Fibroblast of lung (primary cell): ENCODE measurements at regions not wholly inside any gene's neighbourhood (a gene's known extent, or its start where the extent isn't known, plus 50 kb on each side); places are given as distances from the start of the nearest gene placed in this dataset.

Source experiments
- DNase-seq, 2 donors: peaks; one replicate each; pipeline versions ENCODE4 v3.0.0 to v3.0.0-alpha.2; 2010; ENCODE audit warnings: low read depth in 2 of 2
- H2AFZ ChIP-seq: 2 replicates; pipeline ENCODE4 v1.5.1; 2012; ENCODE audit warnings: low read length, control low read depth, inconsistent platforms
- H3K27ac ChIP-seq: 2 replicates; pipeline ENCODE4 v1.5.1; 2011; ENCODE audit warnings: low read length, control low read depth; ENCODE audit not compliant: insufficient read depth
- H3K27me3 ChIP-seq: 2 replicates; pipeline ENCODE4 v1.5.1; 2011; ENCODE audit warnings: mild to moderate bottlenecking, low read length; ENCODE audit not compliant: control insufficient read depth, insufficient read depth
- H3K36me3 ChIP-seq: 2 replicates; pipeline ENCODE4 v1.5.1; 2011; ENCODE audit warnings: low read length; ENCODE audit not compliant: control insufficient read depth, insufficient read depth
- H3K4me1 ChIP-seq: 2 replicates; pipeline ENCODE4 v1.5.1; 2011; ENCODE audit warnings: low read length; ENCODE audit not compliant: control insufficient read depth, insufficient read depth; ENCODE audit errors: extremely low read depth
- H3K4me2 ChIP-seq: 2 replicates; pipeline ENCODE4 v1.5.1; 2011; ENCODE audit warnings: low read length, control low read depth; ENCODE audit not compliant: insufficient read depth; ENCODE audit errors: extremely low read depth
- H3K4me3 ChIP-seq, 4 experiments: fragments of 200-600 bp in 1 of 4; sonication (generic) in 1 of 4; replicated peaks in 1 of 4; 2 replicates each; pipeline ENCODE4 v1.5.1; 2011 to 2016; ENCODE audit warnings: low read length in 4 of 4, low read depth in 3 of 4, mild to moderate bottlenecking in 3 of 4, control low read depth in 2 of 4, inconsistent platforms in 1 of 4, mixed read lengths in 1 of 4; ENCODE audit not compliant: insufficient read depth in 1 of 4; ENCODE audit errors: control extremely low read depth in 1 of 4
- H3K79me2 ChIP-seq: 2 replicates; pipeline ENCODE4 v1.5.1; 2012; ENCODE audit warnings: mild to moderate bottlenecking, low read length, inconsistent platforms; ENCODE audit not compliant: control insufficient read depth, insufficient read depth
- H3K9ac ChIP-seq: 2 replicates; pipeline ENCODE4 v1.5.1; 2011; ENCODE audit warnings: mild to moderate bottlenecking, low read length, control low read depth; ENCODE audit not compliant: insufficient read depth
- H3K9me3 ChIP-seq: 2 replicates; pipeline ENCODE4 v1.5.1; 2012; ENCODE audit warnings: low read depth, low read length; ENCODE audit not compliant: control insufficient read depth, insufficient read depth
- H4K20me1 ChIP-seq: 2 replicates; pipeline ENCODE4 v1.5.1; 2011; ENCODE audit warnings: low read length; ENCODE audit not compliant: control insufficient read depth, insufficient read depth; ENCODE audit errors: extremely low read depth
- CTCF ChIP-seq, 2 donors: IDR thresholded peaks in 1 of 2; conservative IDR thresholded peaks in 1 of 2; 1 replicate in 1 of 2; 2 replicates in 1 of 2; pipeline ENCODE4 v1.5.1; 2011 to 2012; ENCODE audit warnings: low read length in 2 of 2, control low read depth in 1 of 2, inconsistent platforms in 1 of 2, low read depth in 1 of 2, mild to moderate bottlenecking in 1 of 2
- EZH2 ChIP-seq: IDR thresholded peaks from 2 replicates; pipeline ENCODE4 v1.5.1; 2012; ENCODE audit warnings: low read length, control low read depth, mild to moderate bottlenecking; ENCODE audit errors: missing control alignments

GRCh38 chr7:113460067-113460466 lies 341.7 kb upstream of the SMIM30 start:
- H3K36me3 ChIP-seq = no peaks in the 10 kb centered on the region
- no peak overlapping the region for H2AFZ ChIP-seq
- no peaks in the 10 kb centered on the region for H4K20me1 ChIP-seq
- no peaks in the 10 kb centered on the region for H3K4me1 ChIP-seq
- H3K27ac ChIP-seq = no peak overlapping the region
- TF ChIP-seq CTCF (conservative IDR thresholded peaks at IDR 0.05 in 1 of 2, IDR thresholded peaks at IDR 0.05 in 1 of 2; ENCODE audit: low read depth in 1 of 2, low read length in 2 of 2) (no peak), EZH2 (no peak)
- H3K4me3 ChIP-seq = no peak overlapping the region
- no peak overlapping the region for H3K4me2 ChIP-seq
- no peaks in the 10 kb centered on the region for H3K9me3 ChIP-seq
- DNase-seq = no peak
- no peaks in the 10 kb centered on the region for H3K79me2 ChIP-seq
- no peaks in the 10 kb centered on the region for H3K27me3 ChIP-seq
- no peak overlapping the region for H3K9ac ChIP-seq

DNA sequence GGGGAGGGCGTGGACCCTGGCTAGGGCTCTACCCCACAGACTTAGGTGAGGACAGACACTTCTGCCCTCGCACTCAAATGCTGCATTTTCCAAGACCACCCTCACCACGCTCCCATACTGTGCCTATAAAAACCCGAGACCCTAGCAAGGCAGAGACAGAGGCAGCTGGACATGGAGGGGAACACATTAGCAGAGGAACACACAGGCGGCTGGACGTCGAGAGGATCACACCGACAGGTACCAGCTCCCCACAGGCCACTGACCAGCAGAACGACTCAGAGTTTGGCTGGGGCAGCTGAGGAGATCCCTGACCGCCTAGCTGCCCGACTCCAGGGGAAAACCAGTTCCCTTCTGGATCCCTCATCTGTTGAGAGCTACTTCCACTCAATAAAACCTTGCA lies 338.2 kb upstream of the SMIM30 start:
- no peak for TF ChIP-seq CTCF (conservative IDR thresholded peaks at IDR 0.05 in 1 of 2, IDR thresholded peaks at IDR 0.05 in 1 of 2; ENCODE audit: low read depth in 1 of 2, low read length in 2 of 2)
- no peak overlapping the region for H3K4me2 ChIP-seq
- H3K9me3 ChIP-seq = no peaks in the 10 kb centered on the region
- H3K27me3 ChIP-seq = no peaks in the 10 kb centered on the region
- no peaks in the 10 kb centered on the region for H3K4me1 ChIP-seq
- H3K27ac ChIP-seq = no peak overlapping the region
- no peaks in the 10 kb centered on the region for H3K36me3 ChIP-seq
- no peak for DNase-seq
- no peak overlapping the region for H3K9ac ChIP-seq
- no peak overlapping the region for H2AFZ ChIP-seq
- no peak overlapping the region for H3K4me3 ChIP-seq
- no peaks in the 10 kb centered on the region for H4K20me1 ChIP-seq
- no peaks in the 10 kb centered on the region for H3K79me2 ChIP-seq

DNA sequence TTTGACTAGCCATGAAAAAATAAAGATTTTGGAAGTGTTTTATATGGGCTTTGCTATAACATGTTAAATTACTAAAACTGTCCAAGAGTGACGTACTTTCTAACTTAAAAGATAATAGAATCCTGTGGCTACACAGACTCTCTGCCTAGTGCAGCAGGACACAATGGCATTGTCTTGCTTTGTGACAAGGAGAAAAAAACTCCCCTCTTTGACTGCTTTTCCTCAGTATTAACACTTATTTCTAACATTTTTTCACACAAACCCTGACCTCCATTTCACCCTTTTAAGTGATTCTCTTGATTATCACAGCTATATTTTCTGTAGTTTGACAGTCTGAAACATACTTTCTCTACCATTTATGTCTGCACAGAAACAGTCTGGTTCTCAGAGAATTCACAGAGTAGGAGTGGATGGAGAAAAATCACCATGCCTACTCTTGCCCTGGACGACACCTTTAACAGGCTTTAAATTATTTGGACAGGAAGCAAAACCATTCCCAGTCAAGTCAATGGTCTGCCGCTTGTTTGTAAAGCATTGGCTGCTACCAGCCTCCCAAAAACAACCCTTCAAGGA lies 336.3 kb upstream of the SMIM30 start:
- H3K9ac ChIP-seq = no peak overlapping the region

More for the DNA sequence above, 336.3 kb upstream of the SMIM30 start:
- H3K4me3 ChIP-seq = no peak overlapping the region
- no peak overlapping the region for H3K27ac ChIP-seq
- no peaks in the 10 kb centered on the region for H3K36me3 ChIP-seq
- TF ChIP-seq EZH2 = no peak
- TF ChIP-seq CTCF (conservative IDR thresholded peaks at IDR 0.05 in 1 of 2, IDR thresholded peaks at IDR 0.05 in 1 of 2; ENCODE audit: low read depth in 1 of 2, low read length in 2 of 2) = no peak
- H4K20me1 ChIP-seq = no peaks in the 10 kb centered on the region
- DNase-seq = no peak
- no peaks in the 10 kb centered on the region for H3K79me2 ChIP-seq
- H3K9me3 ChIP-seq = no peaks in the 10 kb centered on the region
- no peak overlapping the region for H2AFZ ChIP-seq
- no peaks in the 10 kb centered on the region for H3K27me3 ChIP-seq
- H3K4me1 ChIP-seq = no peaks in the 10 kb centered on the region
- H3K4me2 ChIP-seq = no peak overlapping the region
